Calu3 (cell line): ENCODE measurements at regions not wholly inside any gene's neighbourhood (a gene's known extent, or its start where the extent isn't known, plus 50 kb on each side); places are given as distances from the start of the nearest gene placed in this dataset.

Experiments used
- BruUV-seq: library from RNA; stranded (reverse); fragments of 400-500 nt; replicated peaks from 2 replicates; lab custom pipeline; 2021; lab: Mats Ljungman, UMichigan
- CTCF ChIA-PET: fragments of 300-600 bp; sonication (Branson Sonifier 250); formaldehyde crosslinking; loops from one replicate; lab custom pipeline; 2022; ENCODE audit warnings: antibody characterized with exemption; lab: Charles Lee
- DNase-seq: peaks from one replicate; pipeline ENCODE4 v3.0.0; 2022
- H3K27ac Mint-ChIP-seq: one replicate; pipeline ENCODE4 v1.8.0; 2022; ENCODE audit warnings: mixed read lengths; ENCODE audit not compliant: unreplicated experiment
- H3K27me3 Mint-ChIP-seq: one replicate; pipeline ENCODE4 v1.8.0; 2022; ENCODE audit warnings: mixed read lengths; ENCODE audit not compliant: unreplicated experiment
- H3K36me3 Mint-ChIP-seq: one replicate; pipeline ENCODE4 v1.8.0; 2022; ENCODE audit warnings: mild to moderate bottlenecking, moderate library complexity, mixed read lengths; ENCODE audit not compliant: insufficient read depth, unreplicated experiment
- H3K4me1 Mint-ChIP-seq: one replicate; pipeline ENCODE4 v1.8.0; 2022; ENCODE audit warnings: mild to moderate bottlenecking, low read depth, mixed read lengths; ENCODE audit not compliant: unreplicated experiment
- H3K4me3 Mint-ChIP-seq: one replicate; pipeline ENCODE4 v1.8.0; 2022; ENCODE audit warnings: mild to moderate bottlenecking, low read depth, moderate library complexity, mixed read lengths; ENCODE audit not compliant: unreplicated experiment
- H3K9me3 Mint-ChIP-seq: one replicate; pipeline ENCODE4 v1.8.0; 2022; ENCODE audit warnings: low read depth, mixed read lengths; ENCODE audit not compliant: unreplicated experiment
- CTCF ChIP-seq: fragments of 200-600 bp; IDR thresholded peaks from one replicate; pipeline ENCODE4 v1.8.0; 2022; ENCODE audit warnings: antibody characterized with exemption; ENCODE audit not compliant: unreplicated experiment
- intact Hi-C: fragments of 100-400 bp; cut with micrococcal nuclease; formaldehyde crosslinking; loops from one replicate; pipeline ENCODE4 v1.10.0; 2022; ENCODE audit not compliant: unreplicated experiment

GRCh38 chr20:60729135-60729900, 522.7 kb upstream of the CDH4 start:
- TF ChIP-seq CTCF, result no peak
- intact Hi-C loops, result no loop called here
- BruUV-seq, result no TSS peak
- DNase-seq, result no peak
- CTCF ChIA-PET, result no interaction called here
- H3K36me3 Mint-ChIP-seq, result no peaks in the 10 kb centered on the region
- peaks cover 12% of the 10 kb centered on the region for H3K9me3 Mint-ChIP-seq
- no peaks in the 10 kb centered on the region for H3K27me3 Mint-ChIP-seq
- H3K27ac Mint-ChIP-seq, result no peak overlapping the region
- H3K4me1 Mint-ChIP-seq, result no peaks in the 10 kb centered on the region
- no peak overlapping the region for H3K4me3 Mint-ChIP-seq

GRCh38 chr20:60732322-60732721, 519.7 kb upstream of the CDH4 start:
- no peaks in the 10 kb centered on the region for H3K4me1 Mint-ChIP-seq
- no TSS peak for BruUV-seq
- H3K36me3 Mint-ChIP-seq, result no peaks in the 10 kb centered on the region
- CTCF ChIA-PET, result no interaction called here
- intact Hi-C loops, result no loop called here
- TF ChIP-seq CTCF, result no peak
- H3K27me3 Mint-ChIP-seq, result no peaks in the 10 kb centered on the region
- no peak overlapping the region for H3K4me3 Mint-ChIP-seq
- no peak for DNase-seq
- no peak overlapping the region for H3K27ac Mint-ChIP-seq
- H3K9me3 Mint-ChIP-seq, result peaks cover 10% of the 10 kb centered on the region

- peaks cover 27% of the 10 kb centered on the region for H3K9me3 Mint-ChIP-seq
- H3K4me3 Mint-ChIP-seq, result no peak overlapping the region
- CTCF ChIA-PET, result no interaction called here
- DNase-seq, result no peak
- TF ChIP-seq CTCF, result no peak
- H3K36me3 Mint-ChIP-seq, result no peaks in the 10 kb centered on the region
- no peaks in the 10 kb centered on the region for H3K4me1 Mint-ChIP-seq
- H3K27me3 Mint-ChIP-seq, result no peaks in the 10 kb centered on the region
- no TSS peak for BruUV-seq
- no peak overlapping the region for H3K27ac Mint-ChIP-seq
- intact Hi-C loops, result no loop called here
Measured at GRCh38 chr20:60748086-60748485, 504.0 kb upstream of the CDH4 start.

GRCh38 chr20:60749804-60750602, 502.1 kb upstream of the CDH4 start:
- TF ChIP-seq CTCF, result no peak
- peaks cover 26% of the 10 kb centered on the region for H3K9me3 Mint-ChIP-seq
- BruUV-seq, result no TSS peak
- no peak overlapping the region for H3K27ac Mint-ChIP-seq
- no peaks in the 10 kb centered on the region for H3K4me1 Mint-ChIP-seq
- DNase-seq, result no peak
- intact Hi-C loops, result no loop called here
- no peak overlapping the region for H3K4me3 Mint-ChIP-seq
- no peaks in the 10 kb centered on the region for H3K36me3 Mint-ChIP-seq
- CTCF ChIA-PET, result no interaction called here
- no peaks in the 10 kb centered on the region for H3K27me3 Mint-ChIP-seq
